K562 (cell line): ENCODE measurements at regions not wholly inside any gene's neighbourhood (a gene's known extent, or its start where the extent isn't known, plus 50 kb on each side); places are given as distances from the start of the nearest gene placed in this dataset.

Experiments
- ATAC-seq: fragments of 200-7000 bp; cut with Tn5 transposase; 3 replicates; pipeline ENCODE4 v1.9.1; 2020; ENCODE audit warnings: moderate library complexity
- BruUV-seq: library from RNA; stranded (reverse); fragments of 400-500 nt; replicated peaks from 2 replicates; lab custom pipeline; 2021; lab: Mats Ljungman, UMichigan
- CTCF ChIA-PET: fragments of 300-600 bp; formaldehyde crosslinking; extraction: SDS; loops from one replicate; lab custom pipeline; 2021; ENCODE audit warnings: low intra/inter-chr PET ratio; lab: Yijun Ruan, JAX
- POLR2A ChIA-PET: fragments of 300-600, 350-650 bp; sonication (Branson Sonifier 250); formaldehyde crosslinking; extraction: SDS; loops from one replicate; lab custom pipeline; 2021; ENCODE audit warnings: antibody characterized with exemption, inconsistent platforms; lab: Yijun Ruan, JAX
- DNase-seq, 4 experiments: peaks; one replicate each; pipeline versions ENCODE4 v3.0.0 to v3.0.0-alpha.2; 2011 to 2018; ENCODE audit warnings: low spot score in 3 of 4, mixed read lengths in 3 of 4; ENCODE audit errors: extremely low read depth in 1 of 4
- FAIRE-seq: peaks from 2 replicates; lab custom pipeline; 2011; peaks lifted over from hg19 to GRCh38; lab: Jason Lieb, UNC
- H2AFZ ChIP-seq: 2 replicates; pipeline ENCODE4 v1.6.0; 2011; ENCODE audit warnings: low read depth, low read length, control low read depth, inconsistent platforms
- H3K27ac ChIP-seq: fragments of 200-600 bp; 3 replicates; pipeline ENCODE4 v1.8.0; 2011; ENCODE audit warnings: low read depth, mild to moderate bottlenecking, control low read depth, inconsistent platforms, low read length, moderate library complexity, mixed read lengths; ENCODE audit errors: extremely low read depth
- H3K27me3 ChIP-seq, 2 experiments: fragments of 300-600 bp in 1 of 2; 2 replicates in 1 of 2; 3 replicates in 1 of 2; pipeline versions ENCODE4 v1.6.0 to v1.8.0; 2011; ENCODE audit warnings: inconsistent platforms in 2 of 2, low read length in 2 of 2, mild to moderate bottlenecking in 1 of 2, mixed read lengths in 1 of 2, moderate library complexity in 1 of 2; ENCODE audit not compliant: control insufficient read depth in 2 of 2, insufficient read depth in 2 of 2
- H3K36me3 ChIP-seq: fragments of 300-600 bp; 3 replicates; pipeline ENCODE4 v1.8.0; 2011; ENCODE audit warnings: mild to moderate bottlenecking, low read length, inconsistent platforms; ENCODE audit not compliant: control insufficient read depth, insufficient read depth
- H3K4me1 ChIP-seq, 2 experiments: fragments of 200-600 bp in 1 of 2; replicated peaks in 1 of 2; 2 replicates in 1 of 2; 3 replicates in 1 of 2; pipeline versions ENCODE4 v1.5.1 to v1.8.0; 2011; ENCODE audit warnings: inconsistent platforms in 2 of 2, low read length in 2 of 2, mild to moderate bottlenecking in 1 of 2, mixed read lengths in 1 of 2, moderate library complexity in 1 of 2; ENCODE audit not compliant: control insufficient read depth in 2 of 2, insufficient read depth in 2 of 2
- H3K4me2 ChIP-seq: 2 replicates; pipeline ENCODE4 v1.6.1; 2011; ENCODE audit warnings: low read length, control low read depth, inconsistent platforms, mixed read lengths; ENCODE audit not compliant: insufficient read depth
- H3K4me3 ChIP-seq: fragments of 200-600 bp; sonication (generic), shearing (Covaris generic); 2 replicates; pipeline ENCODE4 v1.5.1; 2016; ENCODE audit warnings: control low read depth, inconsistent platforms
- H3K79me2 ChIP-seq: fragments of 200-600 bp; 3 replicates; pipeline ENCODE4 v1.8.0; 2011; ENCODE audit warnings: low read length, inconsistent platforms; ENCODE audit not compliant: control insufficient read depth, insufficient read depth
- H3K9ac ChIP-seq, 2 experiments: 2 replicates each; pipeline versions ENCODE4 v1.6.0 to v1.6.1; 2011; ENCODE audit warnings: low read depth in 2 of 2, low read length in 2 of 2, control low read depth in 1 of 2, inconsistent platforms in 1 of 2, mild to moderate bottlenecking in 1 of 2, mixed read lengths in 1 of 2; ENCODE audit not compliant: insufficient read depth in 1 of 2
- H3K9me1 ChIP-seq: one replicate; pipeline ENCODE4 v1.6.0; 2011; ENCODE audit warnings: inconsistent platforms, mild to moderate bottlenecking, low read length, moderate library complexity; ENCODE audit not compliant: control insufficient read depth, insufficient read depth
- H3K9me3 ChIP-seq: replicated peaks from 2 replicates; pipeline ENCODE4 v1.5.1; 2011; ENCODE audit warnings: low read depth, low read length, inconsistent platforms; ENCODE audit not compliant: control insufficient read depth, insufficient read depth
- H4K20me1 ChIP-seq: replicated peaks from 2 replicates; pipeline ENCODE4 v1.6.1; 2011; ENCODE audit warnings: low read length, inconsistent platforms, mixed read lengths; ENCODE audit not compliant: control insufficient read depth, insufficient read depth
- COPS2 ChIP-seq: fragments of 450-650 bp; conservative IDR thresholded peaks from 2 replicates; pipeline ENCODE4 v1.6.1; 2016; ENCODE audit warnings: mild to moderate bottlenecking, moderate library complexity
- E2F3 ChIP-seq: fragments of 250-450 bp; sonication (Bioruptor Pico); IDR thresholded peaks from 2 replicates; pipeline ENCODE4 v1.4.0; 2020; ENCODE audit warnings: mild to moderate bottlenecking
- ELF1 ChIP-seq: fragments of 200-800 bp; sonication (Bioruptor generic); IDR thresholded peaks from 2 replicates; pipeline ENCODE4 v1.6.1; 2016; ENCODE audit warnings: missing genetic modification characterization, missing compliant biosample characterization
- HEY1 ChIP-seq: fragments of 250-450 bp; sonication (Bioruptor Pico); IDR thresholded peaks from 2 replicates; pipeline ENCODE4 v1.5.0; 2020; ENCODE audit warnings: mild to moderate bottlenecking, moderate library complexity, borderline replicate concordance
- MTF1 ChIP-seq: fragments of 250-450 bp; sonication (Bioruptor Pico); IDR thresholded peaks from 2 replicates; pipeline ENCODE4 v1.9.0; 2021; ENCODE audit warnings: moderate library complexity, mild to moderate bottlenecking, inconsistent platforms, borderline replicate concordance
- POLR2H ChIP-seq: IDR thresholded peaks from 2 replicates; pipeline ENCODE4 v1.6.1; 2016; ENCODE audit warnings: missing genetic modification characterization, low read depth, mild to moderate bottlenecking, control low read depth, missing compliant biosample characterization, moderate library complexity
- RBM22 ChIP-seq: fragments of 200-400 bp; formaldehyde crosslinking; IDR thresholded peaks from 2 replicates; pipeline ENCODE4 v1.6.1; 2018; ENCODE audit warnings: low read length, low read depth; ENCODE audit not compliant: poor library complexity, severe bottlenecking
- TCF7L2 ChIP-seq: fragments of 150-350 bp; IDR thresholded peaks from 2 replicates; pipeline ENCODE4 v1.6.1; 2016; ENCODE audit warnings: low read depth, mild to moderate bottlenecking, low read length, moderate library complexity
- in situ Hi-C: fragments of 300-500 bp; cut with MboI; formaldehyde crosslinking; loops from 4 replicates; pipeline ENCODE4 v1.15.0; 2018; ENCODE audit warnings: inconsistent platforms, mixed read lengths
- intact Hi-C: fragments of 100-400 bp; cut with micrococcal nuclease; formaldehyde crosslinking; loops from 2 replicates; pipeline ENCODE4 v1.14.2; 2022
- TF ChIP-seq, protein P1 (sequence below): fragments of 250-450 bp; sonication (Bioruptor Pico); IDR thresholded peaks from 2 replicates; pipeline ENCODE4 v1.5.1; 2021; ENCODE audit warnings: mild to moderate bottlenecking
- TF ChIP-seq, protein P2 (sequence below): fragments of 450-650 bp; formaldehyde crosslinking; IDR thresholded peaks from 2 replicates; pipeline ENCODE4 v1.4.0; 2020; ENCODE audit warnings: mild to moderate bottlenecking, moderate library complexity
- TF ChIP-seq, protein P3 (sequence below): fragments of 250-450 bp; sonication (Bioruptor Pico); IDR thresholded peaks from 2 replicates; pipeline ENCODE4 v1.5.0; 2021; ENCODE audit warnings: mild to moderate bottlenecking, borderline replicate concordance

DNA sequence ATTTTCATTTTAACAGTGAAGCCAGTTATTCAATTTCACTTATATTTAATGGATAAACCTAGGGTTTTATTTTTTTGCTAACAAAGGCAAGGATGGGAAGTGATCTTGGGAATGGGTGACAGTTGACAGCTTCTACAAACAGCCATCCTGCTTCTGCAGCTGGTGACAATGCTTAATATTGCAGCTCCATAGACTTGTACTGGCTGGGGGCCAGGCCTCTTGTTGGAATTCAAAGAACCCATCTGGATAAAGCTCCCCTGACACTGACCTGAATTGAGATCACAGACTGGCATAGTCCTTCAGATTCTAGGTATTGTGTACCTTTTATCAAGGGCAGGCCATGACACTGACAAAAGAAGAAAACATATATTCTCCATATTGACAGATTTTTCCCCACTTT, 664.6 kb upstream of the FOXG1 start:
- no peaks in the 10 kb centered on the region for H3K36me3 ChIP-seq
- DNase-seq (no peak), FAIRE-seq (no peak), ATAC-seq (no peak)
- H3K27me3 ChIP-seq: no peaks in the 10 kb centered on the region
- no peak overlapping the region for H3K27ac ChIP-seq
- POLR2A ChIA-PET: no interaction called here
- in situ Hi-C loops (no loop called here), intact Hi-C loops (no loop called here)
- H4K20me1 ChIP-seq: no peaks in the 10 kb centered on the region
- no peak overlapping the region for H3K9ac ChIP-seq
- no peak overlapping the region for H3K4me2 ChIP-seq
- CTCF ChIA-PET: no interaction called here
- H3K79me2 ChIP-seq: no peaks in the 10 kb centered on the region
- no peak overlapping the region for H3K4me3 ChIP-seq
- TF ChIP-seq HEY1 (no peak), TCF7L2 (no peak), POLR2H (no peak), MTF1 (CRISPR knock-in tag) (no peak), COPS2 (no peak), RBM22 (no peak), ELF1 (no peak), E2F3 (CRISPR knock-in tag) (no peak)
- TF ChIP-seq, protein P1, sequence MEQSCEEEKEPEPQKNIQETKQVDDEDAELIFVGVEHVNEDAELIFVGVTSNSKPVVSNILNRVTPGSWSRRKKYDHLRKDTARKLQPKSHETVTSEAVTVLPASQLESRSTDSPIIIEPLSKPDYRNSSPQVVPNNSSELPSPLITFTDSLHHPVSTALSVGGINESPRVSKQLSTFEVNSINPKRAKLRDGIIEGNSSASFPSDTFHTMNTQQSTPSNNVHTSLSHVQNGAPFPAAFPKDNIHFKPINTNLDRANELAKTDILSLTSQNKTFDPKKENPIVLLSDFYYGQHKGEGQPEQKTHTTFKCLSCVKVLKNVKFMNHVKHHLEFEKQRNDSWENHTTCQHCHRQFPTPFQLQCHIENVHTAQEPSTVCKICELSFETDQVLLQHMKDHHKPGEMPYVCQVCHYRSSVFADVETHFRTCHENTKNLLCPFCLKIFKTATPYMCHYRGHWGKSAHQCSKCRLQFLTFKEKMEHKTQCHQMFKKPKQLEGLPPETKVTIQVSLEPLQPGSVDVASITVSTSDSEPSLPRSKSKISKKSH (CRISPR knock-in tag): no peak
- TF ChIP-seq, protein P2, sequence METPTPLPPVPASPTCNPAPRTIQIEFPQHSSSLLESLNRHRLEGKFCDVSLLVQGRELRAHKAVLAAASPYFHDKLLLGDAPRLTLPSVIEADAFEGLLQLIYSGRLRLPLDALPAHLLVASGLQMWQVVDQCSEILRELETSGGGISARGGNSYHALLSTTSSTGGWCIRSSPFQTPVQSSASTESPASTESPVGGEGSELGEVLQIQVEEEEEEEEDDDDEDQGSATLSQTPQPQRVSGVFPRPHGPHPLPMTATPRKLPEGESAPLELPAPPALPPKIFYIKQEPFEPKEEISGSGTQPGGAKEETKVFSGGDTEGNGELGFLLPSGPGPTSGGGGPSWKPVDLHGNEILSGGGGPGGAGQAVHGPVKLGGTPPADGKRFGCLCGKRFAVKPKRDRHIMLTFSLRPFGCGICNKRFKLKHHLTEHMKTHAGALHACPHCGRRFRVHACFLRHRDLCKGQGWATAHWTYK (CRISPR knock-in tag): no peak
- TF ChIP-seq, protein P3, sequence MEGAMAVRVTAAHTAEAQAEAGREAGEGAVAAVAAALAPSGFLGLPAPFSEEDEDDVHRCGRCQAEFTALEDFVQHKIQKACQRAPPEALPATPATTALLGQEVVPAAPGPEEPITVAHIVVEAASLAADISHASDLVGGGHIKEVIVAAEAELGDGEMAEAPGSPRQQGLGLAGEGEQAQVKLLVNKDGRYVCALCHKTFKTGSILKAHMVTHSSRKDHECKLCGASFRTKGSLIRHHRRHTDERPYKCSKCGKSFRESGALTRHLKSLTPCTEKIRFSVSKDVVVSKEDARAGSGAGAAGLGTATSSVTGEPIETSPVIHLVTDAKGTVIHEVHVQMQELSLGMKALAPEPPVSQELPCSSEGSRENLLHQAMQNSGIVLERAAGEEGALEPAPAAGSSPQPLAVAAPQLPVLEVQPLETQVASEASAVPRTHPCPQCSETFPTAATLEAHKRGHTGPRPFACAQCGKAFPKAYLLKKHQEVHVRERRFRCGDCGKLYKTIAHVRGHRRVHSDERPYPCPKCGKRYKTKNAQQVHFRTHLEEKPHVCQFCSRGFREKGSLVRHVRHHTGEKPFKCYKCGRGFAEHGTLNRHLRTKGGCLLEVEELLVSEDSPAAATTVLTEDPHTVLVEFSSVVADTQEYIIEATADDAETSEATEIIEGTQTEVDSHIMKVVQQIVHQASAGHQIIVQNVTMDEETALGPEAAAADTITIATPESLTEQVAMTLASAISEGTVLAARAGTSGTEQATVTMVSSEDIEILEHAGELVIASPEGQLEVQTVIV (CRISPR knock-in tag): no peak
- H3K4me1 ChIP-seq: no peaks in the 10 kb centered on the region
- no peak overlapping the region for H2AFZ ChIP-seq
- H3K9me3 ChIP-seq: no peaks in the 10 kb centered on the region
- BruUV-seq: no TSS peak
- no peaks in the 10 kb centered on the region for H3K9me1 ChIP-seq
